HG03558 (cell line): ENCODE measurements at regions not wholly inside any gene's neighbourhood (a gene's known extent, or its start where the extent isn't known, plus 50 kb on each side); places are given as distances from the start of the nearest gene placed in this dataset.

ENCODE experiments used
- ATAC-seq: cut with Tn5 transposase; IDR thresholded peaks from one replicate; pipeline ENCODE4 v1.9.1; 2021; ENCODE audit warnings: moderate number of reproducible peaks; ENCODE audit not compliant: unreplicated experiment; ENCODE audit errors: extremely low read depth

DNA sequence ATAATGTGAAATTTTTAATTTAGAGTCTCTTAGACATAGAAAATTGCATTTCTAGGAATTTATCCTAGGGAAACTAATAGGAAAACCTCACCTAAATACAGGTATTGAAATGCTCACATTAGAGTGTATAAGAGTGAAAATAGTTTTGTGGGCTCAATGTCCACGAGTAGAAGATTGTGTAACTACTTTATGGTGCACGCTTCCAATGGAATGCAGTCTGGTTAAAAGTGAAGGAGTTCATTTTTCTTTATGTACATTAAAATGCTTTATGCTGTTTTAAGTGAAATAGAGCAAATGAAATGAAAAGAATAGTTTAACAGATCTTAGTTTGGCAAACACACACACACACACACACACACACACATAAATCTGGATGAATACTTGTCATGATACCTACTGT, 278.2 kb downstream of the USP25 start:
- ATAC-seq: no peak

DNA sequence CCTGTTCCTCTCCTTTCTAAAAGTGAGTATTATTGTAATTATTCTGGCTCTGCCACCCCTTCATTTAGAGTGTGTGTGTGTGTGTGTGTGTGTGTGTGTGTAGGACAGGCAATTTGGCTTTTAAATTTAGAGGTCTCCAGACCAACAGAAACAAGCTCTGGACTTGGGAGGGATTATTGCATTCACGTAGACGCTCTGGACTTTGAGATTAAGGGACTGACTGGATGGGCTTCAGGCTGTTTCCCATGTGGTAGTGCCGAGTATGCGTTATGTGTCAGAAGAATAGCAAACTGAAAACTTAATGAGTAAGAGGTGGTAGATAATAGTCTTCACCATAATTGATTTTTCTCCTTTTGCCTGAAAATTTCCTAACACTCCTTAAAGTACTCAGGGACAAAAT, 281.9 kb downstream of the USP25 start:
- no peak for ATAC-seq

DNA sequence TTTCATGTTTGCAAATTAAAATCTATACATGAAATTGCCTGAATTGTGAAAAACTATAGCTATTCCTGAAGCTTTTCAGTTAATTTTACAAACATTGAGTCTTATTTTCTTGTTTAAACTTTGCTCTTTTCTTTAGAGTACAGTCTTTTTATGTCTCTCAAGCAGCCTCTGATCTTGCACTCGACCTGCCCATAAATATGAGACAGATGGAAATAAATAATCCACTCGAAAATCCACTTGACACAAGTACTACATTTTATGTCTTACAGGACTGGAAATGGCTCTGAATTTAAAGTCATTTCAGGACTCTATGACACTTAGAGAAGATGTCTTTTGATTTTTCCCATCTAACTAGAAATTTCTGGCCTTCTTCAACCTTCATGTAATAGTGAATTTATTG, 283.8 kb downstream of the USP25 start:
- no peak for ATAC-seq

DNA sequence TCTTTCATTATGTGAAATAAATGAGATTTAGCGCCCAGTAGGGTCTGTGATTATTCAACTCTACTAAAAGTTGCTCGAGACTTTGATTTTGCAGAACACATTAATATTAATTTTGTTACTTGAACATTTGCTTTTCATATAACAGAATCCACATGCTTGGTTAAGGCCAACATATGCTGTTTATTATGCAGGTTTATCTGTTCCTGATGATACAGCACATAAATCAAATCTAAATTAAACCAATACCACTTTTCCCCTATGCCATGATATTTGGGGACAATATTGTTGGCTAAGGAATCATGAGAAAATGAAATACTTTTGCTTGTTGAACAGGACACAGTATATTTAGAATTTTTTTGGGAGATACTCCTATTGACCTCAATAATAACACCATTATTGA, 291.1 kb downstream of the USP25 start:
- no peak for ATAC-seq

DNA sequence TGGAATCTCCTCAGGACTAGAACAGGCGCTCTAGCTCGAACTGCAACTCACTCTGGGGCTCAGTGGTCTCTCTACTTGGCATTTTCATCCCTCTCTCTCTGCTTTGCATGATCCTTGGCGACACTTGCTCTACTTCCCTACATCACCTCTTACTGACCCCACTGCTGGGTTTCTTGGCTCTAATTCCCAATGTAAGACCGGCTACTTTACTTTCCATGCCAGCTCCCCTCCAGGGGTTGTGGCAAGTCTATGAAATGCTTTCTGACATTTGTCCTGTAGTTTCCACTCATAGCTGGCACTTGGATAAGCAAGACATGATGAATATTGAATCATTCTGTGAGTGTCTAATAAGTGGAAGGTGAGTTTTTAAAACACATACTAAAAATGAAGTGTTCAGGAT, 292.3 kb downstream of the USP25 start:
- ATAC-seq: no peak

DNA sequence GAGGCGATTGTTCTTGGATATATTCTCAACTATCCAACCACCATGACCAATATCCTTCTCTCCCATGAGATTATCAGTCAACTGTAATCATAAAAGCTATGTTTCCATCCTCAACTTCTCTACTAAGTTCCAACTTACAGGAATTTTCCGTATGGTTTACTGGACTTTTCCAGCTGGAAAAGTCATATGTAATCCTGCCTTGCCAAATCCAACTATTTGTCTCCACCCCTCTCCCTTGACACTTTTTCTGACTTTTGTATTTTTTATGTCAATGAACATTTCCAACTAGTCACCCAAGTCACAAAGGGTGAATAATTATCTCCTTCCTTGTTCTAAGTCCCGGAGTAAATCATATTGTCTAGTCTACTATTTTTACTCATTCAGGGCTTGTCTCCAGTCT, 293.1 kb downstream of the USP25 start:
- no peak for ATAC-seq

DNA sequence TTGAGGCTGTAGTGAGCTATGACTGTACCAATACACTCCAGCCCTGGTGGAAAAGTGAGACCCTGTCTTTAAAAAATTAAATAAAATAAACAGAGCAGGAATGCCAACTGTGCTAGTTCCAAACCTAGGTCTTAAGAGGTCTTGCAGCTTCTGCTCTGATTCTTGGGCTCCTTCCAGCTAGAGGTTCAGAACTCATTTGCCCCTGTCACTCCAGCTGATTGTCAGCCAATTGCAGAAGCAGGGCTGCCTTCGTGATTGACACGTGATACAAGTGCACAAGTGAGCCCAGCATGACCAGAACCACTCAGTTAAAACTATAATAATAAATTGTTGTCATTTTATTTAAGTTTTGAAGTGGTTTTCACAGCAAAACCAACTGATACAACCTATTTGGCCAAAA, 298.4 kb downstream of the USP25 start:
- ATAC-seq: no peak

DNA sequence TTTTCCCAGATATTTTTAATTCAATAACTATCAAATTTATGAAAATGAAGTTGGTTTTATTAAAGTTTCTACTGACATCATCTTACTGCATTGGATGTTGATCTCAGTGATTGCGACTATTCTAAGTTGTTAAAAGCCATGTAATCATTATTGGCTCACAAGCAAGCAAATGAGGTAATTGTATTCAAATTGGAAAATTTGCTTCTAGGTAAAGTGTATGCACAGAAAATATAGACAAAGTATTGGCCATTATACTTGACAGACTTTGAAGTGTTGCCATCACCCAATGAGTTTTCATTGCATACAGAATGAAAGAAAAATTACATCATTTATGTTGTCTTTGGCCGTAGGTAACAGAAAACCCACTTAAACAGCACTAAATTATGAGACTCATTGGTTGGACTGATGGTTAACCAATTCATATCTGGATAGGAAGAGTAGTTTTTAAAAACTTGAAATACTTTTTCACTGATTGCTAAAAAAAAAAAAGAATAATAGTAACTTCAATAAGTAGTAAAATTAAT, 299.2 kb downstream of the USP25 start:
- ATAC-seq: no peak

DNA sequence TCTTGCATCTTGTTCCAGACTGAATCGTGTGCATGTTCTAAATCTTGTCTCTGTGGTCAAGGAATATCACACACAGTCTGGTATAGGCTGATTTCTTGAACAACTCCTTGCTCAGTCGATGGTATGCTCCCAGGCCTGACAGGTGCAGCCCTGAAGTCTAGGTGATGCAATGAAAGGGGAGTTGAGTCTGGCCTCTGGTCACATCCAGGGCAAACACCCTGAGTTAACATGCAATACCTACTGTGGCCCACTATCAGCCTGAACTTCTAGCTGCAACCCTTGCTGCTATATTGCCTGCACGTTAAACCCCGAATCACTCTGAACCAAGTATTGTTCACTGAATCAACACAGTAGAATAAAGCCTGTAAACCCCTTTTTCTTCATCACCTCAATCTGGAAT, 303.4 kb downstream of the USP25 start:
- ATAC-seq: no peak

DNA sequence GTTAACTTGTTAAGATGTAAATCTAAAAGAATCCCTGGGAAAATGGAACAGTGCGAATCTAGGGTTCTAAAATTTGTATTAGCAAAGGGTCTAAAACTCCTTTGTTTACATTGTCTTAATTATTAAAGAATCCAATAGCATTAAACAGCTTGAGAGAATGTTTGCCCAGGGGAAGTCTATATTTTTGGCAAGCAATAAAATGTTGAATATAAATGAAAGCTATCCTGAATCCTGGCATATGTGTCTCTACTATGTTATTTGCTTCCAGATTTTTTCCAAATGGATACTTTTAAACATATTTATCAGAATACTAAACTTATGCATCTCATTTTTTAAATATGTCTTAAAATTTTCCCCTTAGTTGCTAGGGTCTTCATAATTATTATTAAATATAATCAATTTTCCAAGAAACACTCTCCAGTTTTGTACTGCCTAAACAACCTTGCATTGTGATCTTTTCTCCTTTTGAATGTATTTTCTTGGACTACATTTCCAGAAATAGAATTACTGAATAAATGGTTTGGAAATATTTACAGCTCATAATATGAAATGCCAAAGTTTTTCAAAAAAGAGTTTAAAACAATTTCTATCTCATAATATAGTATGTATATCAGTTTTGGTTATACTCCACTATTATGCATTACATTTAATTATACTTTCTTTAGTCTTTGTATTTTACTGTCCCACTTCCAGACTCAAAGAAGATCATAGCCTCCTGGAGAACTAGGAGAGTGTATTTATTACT, 304.8 kb downstream of the USP25 start:
- no peak for ATAC-seq

DNA sequence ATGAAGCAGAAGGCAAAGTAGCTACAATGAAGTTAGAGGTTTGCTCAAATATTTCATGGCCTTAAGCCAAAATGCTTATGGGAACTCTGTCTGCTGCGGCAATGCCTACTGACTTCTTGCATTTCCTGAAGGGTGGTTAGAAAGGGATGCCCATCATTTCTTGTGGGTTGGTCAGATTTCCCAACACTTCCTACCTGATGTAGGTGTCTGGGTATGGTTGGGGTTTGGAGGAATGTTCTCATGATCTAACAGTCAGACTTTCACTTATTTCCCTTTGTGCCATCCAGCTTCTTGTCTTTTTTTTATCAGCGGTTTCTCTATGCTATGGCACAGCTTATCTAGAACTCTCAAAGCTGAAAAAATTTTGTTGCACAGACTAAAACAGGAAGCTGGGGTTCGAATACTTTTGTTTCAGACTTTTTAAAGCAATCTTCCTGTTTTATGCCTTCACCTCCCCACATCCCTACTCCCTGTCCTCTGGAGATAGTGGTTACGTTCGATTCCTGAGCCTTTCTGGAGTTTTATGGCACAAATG, 307.7 kb downstream of the USP25 start:
- no peak for ATAC-seq

DNA sequence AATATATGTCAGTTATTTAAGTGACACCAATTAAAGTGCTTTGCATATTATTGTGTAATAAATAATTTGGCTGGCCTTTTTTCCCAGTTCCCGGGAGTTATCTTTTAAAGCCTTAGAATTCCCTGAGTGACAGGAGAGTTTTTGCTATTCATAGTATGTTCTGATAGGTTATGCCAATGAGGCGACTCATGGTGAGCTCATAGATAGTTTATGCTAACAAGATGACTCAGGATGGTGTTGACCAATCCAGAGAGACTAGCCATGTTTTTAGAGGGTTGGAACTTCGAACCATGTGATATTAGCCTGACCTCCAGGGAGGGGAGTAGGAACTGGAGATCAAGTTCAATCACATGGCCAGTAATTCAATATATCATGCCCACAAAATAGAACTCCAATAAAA, 310.8 kb downstream of the USP25 start:
- no peak for ATAC-seq

DNA sequence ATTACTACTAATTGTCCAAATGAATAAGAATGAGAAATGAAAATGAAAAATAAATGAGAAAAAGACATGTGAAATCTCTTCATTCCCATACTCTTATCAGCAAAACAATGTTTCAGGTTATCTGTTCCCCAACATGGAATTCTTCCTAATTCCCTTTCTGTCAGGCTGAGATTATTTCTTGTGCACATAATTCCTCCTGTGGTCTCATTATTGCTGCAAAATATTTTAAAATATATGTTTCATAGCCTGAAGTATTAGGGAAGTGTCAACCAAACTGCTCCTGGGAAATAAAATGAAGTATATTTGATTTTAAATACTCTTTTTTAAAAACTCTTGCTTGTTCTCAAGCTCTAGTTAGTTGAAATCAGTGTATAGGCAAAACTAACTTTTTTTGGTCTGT, 314.9 kb downstream of the USP25 start:
- no peak for ATAC-seq

DNA sequence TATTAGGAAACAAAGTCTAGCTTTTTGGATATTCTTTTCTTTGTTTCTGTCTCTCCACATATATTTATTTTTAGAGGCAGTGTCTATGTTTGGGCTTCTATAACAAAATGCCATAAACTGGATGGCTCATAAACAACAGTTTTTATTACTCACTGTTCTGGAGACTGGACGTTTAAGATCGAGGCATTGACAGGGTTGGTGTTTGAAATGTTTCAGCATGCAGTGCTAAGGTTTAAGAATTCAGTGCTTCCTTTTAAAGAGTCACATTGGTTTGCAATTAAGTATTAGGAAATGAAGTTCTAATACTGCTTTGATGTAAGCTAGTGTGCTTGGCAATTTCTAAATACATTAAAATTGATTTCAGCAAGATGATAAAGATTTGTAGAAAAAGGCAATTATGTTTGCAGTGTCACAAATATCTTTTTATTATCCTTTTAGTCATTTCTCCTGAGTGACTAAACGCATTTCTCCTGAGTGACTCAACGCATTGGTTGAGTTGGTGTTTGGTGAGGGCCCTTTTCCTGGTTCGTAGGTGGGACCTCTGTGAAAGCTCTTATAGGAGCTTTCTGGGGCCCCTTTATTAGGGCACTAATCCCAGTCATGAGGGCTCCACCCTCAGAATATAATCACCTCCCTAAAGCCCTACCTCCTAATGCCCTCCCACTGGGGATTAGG, 317.0 kb downstream of the USP25 start:
- no peak for ATAC-seq

DNA sequence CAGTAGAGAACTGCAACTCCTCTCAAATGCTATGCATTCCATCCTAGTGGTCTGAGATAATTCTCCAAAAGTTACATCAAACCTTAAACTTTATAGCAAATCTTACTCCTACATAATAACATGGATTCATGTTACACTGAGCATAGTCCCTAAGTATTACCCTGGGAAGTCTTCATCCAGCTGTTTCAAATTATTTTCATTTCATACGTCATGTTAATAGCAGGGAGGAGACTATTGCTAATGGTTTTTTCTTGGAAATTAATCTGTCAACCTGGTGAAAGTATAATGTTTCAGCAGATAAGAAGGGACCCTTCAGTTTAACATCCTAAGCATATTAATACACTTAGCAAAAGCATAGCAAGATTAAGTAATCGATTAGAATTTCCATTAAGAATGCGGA, 318.1 kb downstream of the USP25 start:
- ATAC-seq: no peak

DNA sequence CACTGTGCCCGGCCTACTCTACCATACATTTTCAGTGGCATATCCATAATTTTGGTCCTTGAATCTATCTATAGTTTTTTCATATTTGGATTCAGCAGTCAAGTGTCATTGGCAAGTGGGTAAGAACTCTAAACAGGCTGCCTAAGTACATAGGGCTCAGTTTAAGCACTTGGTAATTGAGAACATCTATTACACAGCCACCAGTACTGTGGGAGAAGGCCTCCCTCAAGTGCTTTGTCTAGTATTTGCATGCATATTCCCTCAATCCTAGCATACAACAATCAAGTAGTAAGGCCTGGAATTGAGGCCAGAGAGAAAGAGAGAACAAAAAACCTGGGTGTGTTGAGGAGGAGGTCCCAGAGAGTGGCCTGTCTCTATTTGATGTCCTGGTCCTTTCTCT, 325.2 kb downstream of the USP25 start:
- ATAC-seq: no peak

DNA sequence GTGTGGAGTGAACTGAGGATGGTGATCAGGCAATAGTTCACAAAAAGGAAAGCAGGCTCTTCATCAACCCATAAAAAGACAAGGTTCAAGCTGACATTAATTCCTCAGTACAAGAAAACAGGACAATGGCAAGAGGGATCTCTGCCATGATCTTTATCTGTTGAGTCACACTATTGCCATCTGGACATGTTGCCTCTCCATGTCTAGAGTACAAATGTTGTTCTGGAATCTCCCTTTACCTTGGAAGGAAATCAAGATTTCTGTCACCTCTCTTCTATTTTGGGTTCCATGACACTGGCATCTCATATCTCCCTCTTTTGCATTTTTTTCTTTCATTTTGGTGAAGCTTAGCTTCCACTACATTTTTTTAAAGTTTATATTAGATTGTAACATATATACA, 329.1 kb downstream of the USP25 start:
- no peak for ATAC-seq

DNA sequence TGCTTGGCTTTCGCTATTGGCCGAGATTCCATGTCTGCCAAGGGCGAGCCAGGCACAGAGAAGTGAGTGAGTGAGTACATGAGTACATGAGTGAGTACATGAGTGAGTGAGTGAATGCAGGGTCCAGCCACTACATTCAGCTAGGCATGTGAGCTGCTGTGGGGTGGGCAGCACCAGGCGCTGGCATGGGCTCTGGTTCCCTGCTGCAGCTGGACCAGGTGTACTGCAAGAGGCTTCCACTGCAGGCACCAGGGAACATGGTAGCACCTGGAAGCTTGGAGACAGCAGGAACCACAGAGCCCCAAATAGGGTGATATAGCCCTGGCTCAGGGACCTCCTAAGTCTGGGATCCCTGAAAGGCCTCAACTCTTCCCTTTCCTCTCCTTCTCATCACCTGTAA, 330.2 kb downstream of the USP25 start:
- no peak for ATAC-seq

DNA sequence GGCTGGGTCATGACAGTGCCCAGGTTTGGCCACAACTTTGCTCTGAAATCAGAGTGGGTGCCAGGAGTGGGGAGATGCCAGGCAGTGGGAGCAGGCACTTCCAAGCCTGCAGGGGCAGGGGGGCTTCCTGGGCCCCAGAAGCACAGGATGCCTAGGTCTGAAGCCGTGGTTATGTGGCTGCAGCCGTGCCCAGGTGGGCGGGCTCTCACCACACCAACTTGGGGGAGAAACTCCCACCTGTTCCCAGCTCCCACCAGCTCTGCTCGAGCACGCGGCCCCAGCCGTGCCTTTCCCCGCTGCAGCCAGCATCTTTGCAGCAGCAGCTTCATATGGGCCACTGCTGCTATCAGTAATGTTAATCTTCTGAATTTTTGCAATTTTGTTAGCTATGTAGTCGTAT, 331.4 kb downstream of the USP25 start:
- ATAC-seq: no peak

DNA sequence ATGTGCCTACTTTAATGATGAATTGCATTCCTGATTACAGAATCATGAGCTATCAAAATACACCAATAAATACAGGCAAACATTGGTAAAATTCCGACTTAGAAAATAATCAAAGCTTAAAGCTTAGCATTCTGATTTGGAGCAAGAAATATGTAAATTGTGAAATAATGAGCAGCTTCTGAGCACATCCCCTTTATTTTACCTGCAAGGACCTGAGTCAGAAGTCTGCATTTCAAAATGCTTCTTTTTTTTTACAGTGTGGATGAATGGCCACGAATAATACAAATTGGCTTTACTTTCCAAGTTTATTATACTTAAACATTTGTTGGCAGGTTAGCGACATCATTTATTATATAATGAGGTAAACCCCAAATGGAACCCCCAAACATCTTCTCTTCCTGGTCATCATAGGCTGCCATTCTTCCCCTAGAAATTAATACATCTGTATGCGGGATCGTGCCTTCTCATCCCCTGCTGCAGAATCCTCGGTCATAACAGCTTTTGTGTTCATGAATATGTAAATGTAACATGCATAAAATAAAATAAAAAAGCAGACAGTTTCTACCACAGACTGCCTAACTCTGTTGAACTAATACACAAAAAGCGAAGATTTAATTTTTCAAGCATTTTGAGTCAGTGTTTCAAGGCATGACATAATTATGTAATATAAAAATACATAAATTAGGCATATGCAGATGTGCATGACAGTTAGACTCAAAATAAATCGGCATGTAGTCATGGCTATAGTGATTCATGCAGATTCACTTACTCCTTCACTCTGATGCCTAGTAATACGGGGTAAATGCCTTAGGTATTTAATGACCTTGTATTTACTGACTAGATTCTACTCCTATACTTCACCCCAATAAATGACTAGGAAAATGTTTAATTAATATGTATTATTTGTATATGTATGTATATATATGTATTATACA, 339.7 kb downstream of the USP25 start:
- ATAC-seq: no peak

DNA sequence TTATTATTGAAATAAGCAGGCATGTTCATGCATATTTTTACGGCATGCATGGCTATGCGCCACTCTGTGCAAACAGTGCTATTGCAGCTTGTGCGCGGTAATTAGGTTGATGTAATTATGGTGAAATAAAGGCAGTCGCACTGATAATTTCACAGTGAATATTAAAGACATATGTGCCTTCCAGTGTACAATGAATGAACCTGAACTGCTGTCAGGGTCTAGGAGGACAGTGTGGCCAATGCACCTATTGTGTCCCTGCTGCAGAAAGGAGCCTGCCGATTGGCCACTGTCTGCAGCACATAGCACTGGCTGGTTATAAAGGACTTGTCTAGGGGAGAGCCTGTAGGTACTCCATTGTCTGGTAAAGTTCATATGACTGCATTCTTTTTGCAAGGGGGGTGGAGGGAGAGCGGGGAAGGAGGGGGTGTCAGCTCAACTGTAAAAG, 340.4 kb downstream of the USP25 start:
- no peak for ATAC-seq
